Neural progenitor cell (in vitro differentiated cells): ENCODE measurements at regions not wholly inside any gene's neighbourhood (a gene's known extent, or its start where the extent isn't known, plus 50 kb on each side); places are given as distances from the start of the nearest gene placed in this dataset.

ENCODE experiments used
- DNase-seq: peaks from one replicate; pipeline ENCODE4 v3.0.0-alpha.2; 2016; ENCODE audit warnings: low spot score
- H2AFZ ChIP-seq: fragments of 200-600 bp; sonication (generic); replicated peaks from 2 replicates; pipeline ENCODE4 v1.6.1; 2016; ENCODE audit warnings: antibody characterized with exemption
- H3F3A ChIP-seq: fragments of 200-600 bp; sonication (generic); 2 replicates; pipeline ENCODE4 v1.6.1; 2016; ENCODE audit warnings: antibody characterized with exemption, low read depth
- H3K27ac ChIP-seq: fragments of 200-600 bp; sonication (generic); 2 replicates; pipeline ENCODE4 v1.5.1; 2016; ENCODE audit warnings: mild to moderate bottlenecking
- H3K27me3 ChIP-seq: fragments of 200-600 bp; sonication (generic); 2 replicates; pipeline ENCODE4 v1.6.1; 2016; ENCODE audit warnings: mild to moderate bottlenecking, moderate library complexity
- H3K36me3 ChIP-seq: fragments of 200-600 bp; sonication (generic); 2 replicates; pipeline ENCODE4 v1.5.1; 2016
- H3K4me1 ChIP-seq: fragments of 200-600 bp; sonication (generic); 2 replicates; pipeline ENCODE4 v1.6.1; 2016; ENCODE audit warnings: mixed run types
- H3K4me2 ChIP-seq: fragments of 200-600 bp; sonication (generic); 2 replicates; pipeline ENCODE4 v1.6.1; 2016
- H3K4me3 ChIP-seq: fragments of 200-600 bp; sonication (generic); 2 replicates; pipeline ENCODE4 v1.5.1; 2016
- H3K79me2 ChIP-seq: fragments of 200-600 bp; sonication (generic); 2 replicates; pipeline ENCODE4 v1.6.1; 2016; ENCODE audit warnings: low read depth
- H3K9ac ChIP-seq: fragments of 200-600 bp; sonication (generic); 2 replicates; pipeline ENCODE4 v1.6.1; 2016
- H3K9me3 ChIP-seq: fragments of 200-600 bp; sonication (generic); 2 replicates; pipeline ENCODE4 v1.5.1; 2016; ENCODE audit warnings: low read depth
- H4K20me1 ChIP-seq: fragments of 200-600 bp; sonication (generic); 2 replicates; pipeline ENCODE4 v1.6.1; 2016; ENCODE audit warnings: low read depth
- H3K27ac Mint-ChIP-seq: 3 replicates; pipeline ENCODE4 v1.8.0; 2021; ENCODE audit warnings: mixed read lengths
- H3K27me3 Mint-ChIP-seq: 2 replicates; pipeline ENCODE4 v1.8.0; 2022; ENCODE audit warnings: low read depth, mild to moderate bottlenecking, inconsistent platforms, moderate library complexity, mixed read lengths; ENCODE audit not compliant: insufficient read depth
- H3K36me3 Mint-ChIP-seq: 3 replicates; pipeline ENCODE4 v1.8.0; 2021; ENCODE audit warnings: mixed read lengths
- H3K4me1 Mint-ChIP-seq: 3 replicates; pipeline ENCODE4 v1.8.0; 2021; ENCODE audit warnings: mixed read lengths
- H3K4me3 Mint-ChIP-seq: 3 replicates; pipeline ENCODE4 v1.8.0; 2021; ENCODE audit warnings: mild to moderate bottlenecking, moderate library complexity, mixed read lengths
- H3K9me3 Mint-ChIP-seq: 3 replicates; pipeline ENCODE4 v1.8.0; 2020; ENCODE audit warnings: mixed read lengths
- EZH2 ChIP-seq: fragments of 200-600 bp; sonication (generic); IDR thresholded peaks from 2 replicates; pipeline ENCODE4 v1.6.1; 2017; ENCODE audit warnings: antibody characterized with exemption, mild to moderate bottlenecking, moderate library complexity
- EZH2phosphoT487 ChIP-seq: fragments of 200-600 bp; sonication (generic); IDR thresholded peaks from 2 replicates; pipeline ENCODE4 v1.6.1; 2017; ENCODE audit warnings: antibody characterized with exemption
- TF ChIP-seq, protein P1 (sequence below): fragments of 200-600 bp; sonication (generic); IDR thresholded peaks from 2 replicates; pipeline ENCODE4 v1.5.1; 2017; ENCODE audit warnings: antibody characterized with exemption, mild to moderate bottlenecking

DNA sequence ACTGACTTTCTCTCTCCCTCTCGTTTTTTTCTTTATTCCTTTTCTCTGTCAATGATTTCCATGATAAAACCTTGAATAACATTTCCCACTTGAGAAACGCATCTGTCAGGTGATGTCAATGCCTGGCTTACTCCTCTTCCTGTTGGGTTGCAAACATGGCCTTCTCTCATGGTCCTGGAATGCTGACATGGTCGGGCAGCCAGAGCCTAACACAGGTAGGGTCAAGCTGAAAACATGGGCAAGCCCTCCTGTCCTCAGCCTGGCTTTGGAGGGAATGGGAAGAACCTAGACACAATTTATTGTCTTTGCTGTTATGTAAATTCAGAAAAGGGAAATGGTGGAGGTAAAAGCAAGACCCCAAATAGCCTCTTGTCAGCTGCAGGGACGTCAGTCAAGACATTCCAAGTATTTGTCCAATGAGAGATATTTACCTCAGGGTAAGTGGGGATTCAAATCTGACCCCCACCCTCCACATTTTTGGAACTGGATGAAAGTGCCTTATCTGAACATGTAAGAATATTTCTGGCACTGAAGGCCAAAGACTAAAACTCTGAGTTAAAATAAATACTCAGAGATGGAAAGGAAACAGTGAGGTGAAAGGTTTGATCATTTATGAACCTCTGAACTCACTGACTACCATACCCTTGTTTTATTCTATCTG lies 473.8 kb downstream of the SPRY1 start:
- Histone ChIP-seq H3K79me2 (no peaks in the 10 kb centered on the region), H3K4me3 (no peak overlapping the region), H3K27ac (no peak overlapping the region), H2AFZ (no peak overlapping the region), H3F3A (no peaks in the 10 kb centered on the region), H3K27me3 (no peaks in the 10 kb centered on the region), H3K36me3 (no peaks in the 10 kb centered on the region), H3K9ac (no peak overlapping the region), H3K4me2 (no peak overlapping the region), H3K4me1 (peaks cover 7% of the 10 kb centered on the region), H4K20me1 (no peaks in the 10 kb centered on the region), H3K9me3 (no peaks in the 10 kb centered on the region)
- peaks cover 12% of the 10 kb centered on the region for H3K9me3 Mint-ChIP-seq
- no peak overlapping the region for H3K27ac Mint-ChIP-seq
- peaks cover 3% of the 10 kb centered on the region for H3K27me3 Mint-ChIP-seq
- DNase-seq = no peak
- H3K4me3 Mint-ChIP-seq = no peak overlapping the region
- TF ChIP-seq EZH2 = no peak
- TF ChIP-seq, protein P1, sequence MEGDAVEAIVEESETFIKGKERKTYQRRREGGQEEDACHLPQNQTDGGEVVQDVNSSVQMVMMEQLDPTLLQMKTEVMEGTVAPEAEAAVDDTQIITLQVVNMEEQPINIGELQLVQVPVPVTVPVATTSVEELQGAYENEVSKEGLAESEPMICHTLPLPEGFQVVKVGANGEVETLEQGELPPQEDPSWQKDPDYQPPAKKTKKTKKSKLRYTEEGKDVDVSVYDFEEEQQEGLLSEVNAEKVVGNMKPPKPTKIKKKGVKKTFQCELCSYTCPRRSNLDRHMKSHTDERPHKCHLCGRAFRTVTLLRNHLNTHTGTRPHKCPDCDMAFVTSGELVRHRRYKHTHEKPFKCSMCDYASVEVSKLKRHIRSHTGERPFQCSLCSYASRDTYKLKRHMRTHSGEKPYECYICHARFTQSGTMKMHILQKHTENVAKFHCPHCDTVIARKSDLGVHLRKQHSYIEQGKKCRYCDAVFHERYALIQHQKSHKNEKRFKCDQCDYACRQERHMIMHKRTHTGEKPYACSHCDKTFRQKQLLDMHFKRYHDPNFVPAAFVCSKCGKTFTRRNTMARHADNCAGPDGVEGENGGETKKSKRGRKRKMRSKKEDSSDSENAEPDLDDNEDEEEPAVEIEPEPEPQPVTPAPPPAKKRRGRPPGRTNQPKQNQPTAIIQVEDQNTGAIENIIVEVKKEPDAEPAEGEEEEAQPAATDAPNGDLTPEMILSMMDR = no peak
- TF ChIP-seq EZH2phosphoT487 = no peak
- peaks cover 30% of the 10 kb centered on the region for H3K4me1 Mint-ChIP-seq
- no peaks in the 10 kb centered on the region for H3K36me3 Mint-ChIP-seq

DNA sequence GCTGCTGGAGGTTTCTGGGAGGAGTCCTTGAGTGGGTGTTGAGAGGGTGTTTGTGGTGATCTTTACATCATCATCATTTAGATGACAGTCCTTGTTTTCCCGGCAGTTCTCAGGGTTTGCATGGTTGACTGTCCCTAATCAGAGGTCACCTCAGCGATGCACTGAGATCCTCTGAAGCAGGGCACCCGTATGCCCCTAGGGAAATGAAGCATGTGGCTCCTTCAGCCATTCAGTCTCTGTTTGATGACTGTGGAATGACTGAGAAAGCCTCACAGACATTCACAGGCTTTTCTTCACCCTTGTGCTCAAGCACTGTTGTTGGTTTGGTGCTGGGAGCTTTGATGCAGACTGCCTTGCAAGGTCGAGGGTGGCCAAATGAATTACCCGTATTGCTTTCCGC lies 474.7 kb downstream of the SPRY1 start:
- no peak overlapping the region for H3K4me3 Mint-ChIP-seq
- Histone ChIP-seq H3K4me2 (no peak overlapping the region), H3K36me3 (no peaks in the 10 kb centered on the region), H3K9me3 (no peaks in the 10 kb centered on the region), H3K4me1 (peaks cover 13% of the 10 kb centered on the region), H4K20me1 (no peaks in the 10 kb centered on the region), H3F3A (no peaks in the 10 kb centered on the region), H3K9ac (no peak overlapping the region), H3K79me2 (no peaks in the 10 kb centered on the region), H2AFZ (peak overlapping the region; percentile 12), H3K27ac (no peak overlapping the region), H3K27me3 (no peaks in the 10 kb centered on the region), H3K4me3 (no peak overlapping the region)
- no peaks in the 10 kb centered on the region for H3K36me3 Mint-ChIP-seq
- peaks cover 3% of the 10 kb centered on the region for H3K27me3 Mint-ChIP-seq
- H3K27ac Mint-ChIP-seq = no peak overlapping the region
- H3K4me1 Mint-ChIP-seq = peaks cover 35% of the 10 kb centered on the region
- no peak for DNase-seq
- TF ChIP-seq, protein P1 = no peak
- TF ChIP-seq EZH2phosphoT487 (no peak), EZH2 (no peak)
- H3K9me3 Mint-ChIP-seq = peaks cover 9% of the 10 kb centered on the region

DNA sequence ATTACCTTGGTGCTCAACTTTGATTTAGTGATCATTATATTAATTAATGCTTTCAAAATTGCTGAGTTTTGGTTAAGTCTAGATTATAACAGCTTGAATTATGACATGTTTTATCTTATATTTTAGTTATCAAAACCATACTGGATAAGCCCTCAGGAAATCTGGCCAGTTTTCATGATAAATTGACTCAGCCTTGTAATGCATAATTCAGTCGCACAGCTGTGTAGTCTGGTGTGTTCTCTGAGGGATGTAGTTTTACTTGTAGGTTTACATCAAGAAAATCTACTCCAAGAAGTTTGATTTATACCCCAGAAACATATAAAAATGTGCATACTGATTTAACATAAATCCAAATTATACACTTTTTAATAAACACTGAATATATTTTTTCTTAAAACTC lies 477.5 kb downstream of the SPRY1 start:
- Histone ChIP-seq H3K4me3 (no peak overlapping the region), H3K36me3 (no peaks in the 10 kb centered on the region), H3K4me1 (peaks cover 22% of the 10 kb centered on the region), H3F3A (no peaks in the 10 kb centered on the region), H2AFZ (no peak overlapping the region), H3K27ac (no peak overlapping the region), H3K27me3 (no peaks in the 10 kb centered on the region), H4K20me1 (no peaks in the 10 kb centered on the region), H3K79me2 (no peaks in the 10 kb centered on the region), H3K9me3 (no peaks in the 10 kb centered on the region), H3K4me2 (no peak overlapping the region), H3K9ac (no peak overlapping the region)
- TF ChIP-seq, protein P1 = no peak
- TF ChIP-seq EZH2 (no peak), EZH2phosphoT487 (no peak)
- DNase-seq = no peak
- peaks cover 8% of the 10 kb centered on the region for H3K27me3 Mint-ChIP-seq
- H3K4me1 Mint-ChIP-seq = peaks cover 46% of the 10 kb centered on the region
- no peak overlapping the region for H3K27ac Mint-ChIP-seq
- peaks cover 14% of the 10 kb centered on the region for H3K9me3 Mint-ChIP-seq
- H3K36me3 Mint-ChIP-seq = peaks cover 10% of the 10 kb centered on the region
- H3K4me3 Mint-ChIP-seq = no peak overlapping the region
